DOHH2 (cell line): ENCODE measurements at regions not wholly inside any gene's neighbourhood (a gene's known extent, or its start where the extent isn't known, plus 50 kb on each side); places are given as distances from the start of the nearest gene placed in this dataset.

Experiments used
- H3F3A ChIP-seq: fragments of 200-600 bp; sonication (generic), shearing (Covaris generic); 2 replicates; pipeline ENCODE4 v1.6.0; 2016; ENCODE audit warnings: antibody characterized with exemption, mild to moderate bottlenecking; ENCODE audit not compliant: control insufficient read depth, insufficient read depth
- H3K27ac ChIP-seq: fragments of 200-600 bp; sonication (generic); 2 replicates; pipeline ENCODE4 v1.5.1; 2014; ENCODE audit warnings: low read depth, mild to moderate bottlenecking, low read length, moderate library complexity
- H3K27me3 ChIP-seq: fragments of 200-600 bp; sonication (generic); 2 replicates; pipeline ENCODE4 v1.6.1; 2014; ENCODE audit warnings: mild to moderate bottlenecking, low read length, mixed read lengths; ENCODE audit not compliant: control insufficient read depth
- H3K36me3 ChIP-seq: fragments of 200-600 bp; sonication (generic); 2 replicates; pipeline ENCODE4 v1.6.1; 2014; ENCODE audit warnings: mild to moderate bottlenecking, low read length, moderate library complexity, mixed read lengths; ENCODE audit not compliant: control insufficient read depth
- H3K4me1 ChIP-seq: fragments of 200-600 bp; sonication (generic); 2 replicates; pipeline ENCODE4 v1.6.1; 2014; ENCODE audit warnings: mild to moderate bottlenecking, low read length, mixed read lengths; ENCODE audit not compliant: control insufficient read depth
- H3K4me2 ChIP-seq: fragments of 200-600 bp; sonication (generic); 2 replicates; pipeline ENCODE4 v1.6.0; 2014; ENCODE audit warnings: mild to moderate bottlenecking, low read length, moderate library complexity
- H3K4me3 ChIP-seq: fragments of 200-600 bp; sonication (generic); 2 replicates; pipeline ENCODE4 v1.5.1; 2014; ENCODE audit warnings: mild to moderate bottlenecking, low read length, mixed read lengths
- H3K79me2 ChIP-seq: fragments of 200-600 bp; sonication (generic); 2 replicates; pipeline ENCODE4 v1.6.1; 2014; ENCODE audit warnings: mild to moderate bottlenecking, low read length, mixed read lengths; ENCODE audit not compliant: control insufficient read depth
- H3K9me2 ChIP-seq: fragments of 200-600 bp; sonication (generic); replicated peaks from 2 replicates; pipeline ENCODE4 v1.6.1; 2014; ENCODE audit warnings: mild to moderate bottlenecking, low read length, mixed read lengths; ENCODE audit not compliant: control insufficient read depth
- H3K9me3 ChIP-seq: fragments of 200-600 bp; sonication (generic); 2 replicates; pipeline ENCODE4 v1.6.1; 2014; ENCODE audit warnings: antibody characterized with exemption, low read length, mixed read lengths; ENCODE audit not compliant: control insufficient read depth, insufficient read depth
- H4K20me1 ChIP-seq: fragments of 200-600 bp; sonication (generic); 2 replicates; pipeline ENCODE4 v1.6.0; 2014; ENCODE audit warnings: low read depth, mild to moderate bottlenecking, antibody characterized with exemption, low read length, moderate library complexity; ENCODE audit not compliant: control insufficient read depth, insufficient read depth
- CTCF ChIP-seq: fragments of 200-600 bp; sonication (generic); IDR thresholded peaks from one replicate; pipeline ENCODE4 v1.5.1; 2014; ENCODE audit warnings: antibody characterized with exemption, mild to moderate bottlenecking, low read depth, low read length; ENCODE audit not compliant: poor library complexity, severe bottlenecking
- EZH2phosphoT487 ChIP-seq: fragments of 200-600 bp; sonication (generic); IDR thresholded peaks from 2 replicates; pipeline ENCODE4 v1.6.1; 2017; ENCODE audit warnings: borderline replicate concordance, mild to moderate bottlenecking, antibody characterized with exemption, low read length, moderate library complexity, mixed read lengths

GRCh38 chr3:104676241-104676640 is 690.5 kb upstream of the ALCAM start:
- Histone ChIP-seq H3K79me2 (no peaks in the 10 kb centered on the region), H3K27me3 (no peaks in the 10 kb centered on the region), H3K4me1 (no peaks in the 10 kb centered on the region), H3K27ac (no peak overlapping the region), H3F3A (no peaks in the 10 kb centered on the region), H3K9me2 (no peaks in the 10 kb centered on the region; the same call in 1 of the 2 replicates), H3K9me3 (no peaks in the 10 kb centered on the region), H3K4me3 (no peak overlapping the region), H3K4me2 (no peak overlapping the region), H4K20me1 (no peaks in the 10 kb centered on the region), H3K36me3 (no peaks in the 10 kb centered on the region)
- no peak for TF ChIP-seq CTCF
- no peak for TF ChIP-seq EZH2phosphoT487

GRCh38 chr3:104677932-104678331 is 688.8 kb upstream of the ALCAM start:
- no peaks in the 10 kb centered on the region for H3K27me3 ChIP-seq
- H3K27ac ChIP-seq, result no peak overlapping the region

GRCh38 chr3:104685492-104685891 is 681.2 kb upstream of the ALCAM start:
- H3K4me2 ChIP-seq, result no peak overlapping the region
- TF ChIP-seq CTCF (no peak), EZH2phosphoT487 (no peak)
- H3K36me3 ChIP-seq, result no peaks in the 10 kb centered on the region
- H4K20me1 ChIP-seq, result no peaks in the 10 kb centered on the region
- H3F3A ChIP-seq, result no peaks in the 10 kb centered on the region
- H3K4me3 ChIP-seq, result no peak overlapping the region
- H3K4me1 ChIP-seq, result no peaks in the 10 kb centered on the region
- no peaks in the 10 kb centered on the region for H3K9me3 ChIP-seq
- H3K27me3 ChIP-seq, result no peaks in the 10 kb centered on the region
- H3K27ac ChIP-seq, result no peak overlapping the region
- no peaks in the 10 kb centered on the region for H3K9me2 ChIP-seq
- no peaks in the 10 kb centered on the region for H3K79me2 ChIP-seq

More at GRCh38 chr3:104677932-104678331, 688.8 kb upstream of the ALCAM start:
- Histone ChIP-seq H3K36me3 (no peaks in the 10 kb centered on the region), H3K4me3 (no peak overlapping the region), H3K4me2 (no peak overlapping the region), H3F3A (no peaks in the 10 kb centered on the region), H3K9me2 (no peaks in the 10 kb centered on the region; the same call in 1 of the 2 replicates), H4K20me1 (no peaks in the 10 kb centered on the region), H3K79me2 (no peaks in the 10 kb centered on the region), H3K9me3 (no peaks in the 10 kb centered on the region), H3K4me1 (no peaks in the 10 kb centered on the region)
- TF ChIP-seq EZH2phosphoT487 (no peak), CTCF (no peak)

DNA sequence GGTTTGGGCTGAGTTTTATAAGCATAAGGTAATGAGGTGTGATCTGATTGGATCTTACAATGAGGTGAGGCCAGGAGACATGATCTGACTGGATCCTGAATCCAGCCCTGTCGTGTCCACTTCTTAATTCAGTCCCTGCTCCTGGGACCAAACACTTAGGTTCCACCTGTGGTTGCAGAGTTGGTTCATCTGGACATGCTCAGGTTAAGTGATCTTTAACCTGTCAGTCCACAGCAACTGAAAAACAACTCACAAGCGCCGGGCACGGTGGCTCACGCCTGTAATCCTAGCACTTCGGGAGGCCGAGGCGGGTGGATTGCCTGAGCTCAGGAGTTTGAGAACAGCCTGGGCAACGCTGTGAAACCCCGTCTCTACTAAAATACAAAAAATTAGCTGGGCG is 679.3 kb upstream of the ALCAM start:
- H3F3A ChIP-seq, result no peaks in the 10 kb centered on the region
- no peaks in the 10 kb centered on the region for H3K9me3 ChIP-seq
- no peaks in the 10 kb centered on the region for H3K9me2 ChIP-seq
- H3K4me2 ChIP-seq, result no peak overlapping the region
- TF ChIP-seq EZH2phosphoT487, result no peak
- H3K4me1 ChIP-seq, result no peaks in the 10 kb centered on the region
- H3K27me3 ChIP-seq, result no peaks in the 10 kb centered on the region
- H4K20me1 ChIP-seq, result no peaks in the 10 kb centered on the region
- H3K4me3 ChIP-seq, result no peak overlapping the region
- no peaks in the 10 kb centered on the region for H3K79me2 ChIP-seq
- no peaks in the 10 kb centered on the region for H3K36me3 ChIP-seq
- H3K27ac ChIP-seq, result no peak overlapping the region
